UCSD-AML1 (cell line): ENCODE measurements at regions not wholly inside any gene's neighbourhood (a gene's known extent, or its start where the extent isn't known, plus 50 kb on each side); places are given as distances from the start of the nearest gene placed in this dataset.

ENCODE experiments used
- DNase-seq: peaks from one replicate; lab custom pipeline; 2025; ENCODE audit not compliant: unreplicated experiment; lab: John Stamatoyannopoulos, UW

DNA sequence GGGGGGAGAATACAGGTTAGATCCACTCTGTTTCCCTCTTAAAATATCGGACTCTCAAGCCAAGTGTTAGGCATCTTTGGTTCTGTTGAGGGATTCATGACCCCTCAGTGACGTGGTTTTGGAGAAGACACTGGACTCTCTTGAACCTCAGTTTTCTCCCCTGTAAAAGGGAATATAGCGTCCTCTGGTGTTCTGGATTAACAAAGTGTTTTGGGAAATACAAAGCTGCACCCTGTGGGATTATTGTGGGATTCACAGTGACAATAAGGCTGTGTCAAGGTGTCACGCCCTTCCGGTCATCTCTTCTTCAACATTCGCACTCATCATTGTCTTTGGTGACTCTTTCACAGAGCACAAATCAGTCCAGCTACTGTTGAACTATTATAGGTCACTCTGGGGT lies 139.0 kb downstream of the IRX1 start:
- no peak for DNase-seq

DNA sequence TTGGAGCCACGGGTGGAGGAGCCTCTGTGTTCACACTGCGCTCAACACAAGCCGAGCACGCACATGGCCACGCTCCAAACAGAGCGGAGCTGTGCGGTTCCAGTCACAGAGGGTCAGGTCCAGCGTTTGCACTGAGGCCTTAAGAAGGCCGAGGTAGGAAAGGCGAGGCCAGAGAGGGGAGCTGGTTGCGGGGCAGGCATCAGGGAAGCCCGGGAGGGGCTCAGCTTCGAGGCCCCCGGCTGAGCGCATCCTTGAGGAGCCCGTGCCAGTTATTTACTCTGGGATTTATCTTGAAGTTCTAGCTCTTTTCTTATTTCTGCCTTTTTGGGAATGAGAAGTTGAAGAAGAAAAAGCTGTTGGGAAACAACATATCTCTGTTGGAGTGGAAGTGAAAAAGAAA lies 140.8 kb downstream of the IRX1 start:
- DNase-seq = no peak

DNA sequence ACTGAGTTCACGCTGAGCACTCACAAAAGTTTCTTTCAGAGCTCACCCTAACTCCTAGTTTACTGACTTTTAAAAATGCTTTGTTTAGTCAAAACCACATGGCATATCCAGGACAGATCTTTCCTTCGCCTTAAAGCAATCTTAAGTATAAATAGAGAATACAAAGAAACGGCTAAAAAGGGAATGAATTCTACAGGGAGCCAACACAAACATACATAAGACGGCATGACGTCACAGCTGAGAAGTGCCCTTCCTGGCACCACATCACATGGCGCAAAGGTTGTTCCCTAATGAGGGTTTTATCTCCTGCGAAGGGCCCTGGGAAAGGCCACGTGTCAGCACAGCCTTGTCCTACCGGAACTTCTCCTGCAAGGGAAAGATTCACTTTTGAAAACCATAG lies 141.3 kb downstream of the IRX1 start:
- no peak for DNase-seq

DNA sequence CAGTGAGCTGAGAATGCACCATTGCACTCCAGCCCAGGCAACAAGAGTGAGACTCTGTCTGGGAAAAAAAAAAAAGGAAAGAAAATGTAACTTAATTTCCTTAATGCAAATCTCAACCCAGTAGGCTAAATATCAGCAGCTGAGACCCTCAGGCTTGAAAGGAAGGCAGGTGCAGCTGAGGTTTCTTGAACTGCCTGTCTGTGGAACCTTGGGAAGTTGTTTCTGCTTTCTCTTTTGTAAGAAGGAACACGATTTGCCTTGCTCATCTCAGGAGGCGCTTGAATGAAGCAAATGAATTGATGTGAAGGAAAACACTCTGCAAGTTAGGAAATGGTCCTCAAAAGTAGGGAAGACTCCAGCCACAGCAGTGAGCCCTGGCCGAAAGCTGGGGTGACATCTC lies 143.3 kb downstream of the IRX1 start:
- no peak for DNase-seq

DNA sequence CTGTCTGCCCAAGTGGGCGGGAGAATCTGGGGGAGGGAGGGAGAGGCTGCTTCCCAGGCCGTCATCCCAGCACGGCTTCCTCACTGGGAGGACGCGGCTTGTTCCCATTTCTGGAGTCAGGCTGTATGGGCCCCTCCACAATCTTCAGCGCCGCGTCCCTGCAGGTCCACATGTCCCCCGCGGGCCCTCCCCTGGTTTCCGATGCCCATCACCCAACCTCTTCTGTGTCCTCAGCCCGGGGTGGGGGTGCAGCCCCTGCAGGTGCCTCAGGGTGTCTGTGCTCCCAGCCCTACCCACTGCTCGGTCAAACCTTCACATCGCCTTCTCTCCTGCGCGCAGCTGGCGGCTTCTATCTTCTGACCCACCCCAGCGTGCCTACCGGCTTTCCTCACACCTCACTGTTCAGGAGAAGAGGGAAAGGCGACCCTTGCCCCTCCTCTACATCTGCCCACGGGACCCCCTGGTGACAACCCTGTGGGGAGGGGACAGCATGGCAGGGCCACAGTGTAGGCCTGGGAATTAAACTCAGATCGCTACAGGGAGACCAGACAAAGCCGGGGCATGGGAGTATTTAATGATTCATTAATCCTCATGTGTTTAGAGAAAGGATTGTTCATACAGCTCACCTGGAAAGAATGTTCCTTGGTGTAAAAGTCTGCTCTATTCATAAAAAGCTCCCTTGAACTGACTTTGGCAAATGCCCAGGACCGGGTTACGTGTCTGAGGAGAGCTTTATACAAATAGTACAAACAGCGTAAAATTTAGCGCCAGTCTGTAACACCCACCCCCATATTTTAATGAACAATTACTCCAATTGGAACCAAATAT lies 145.1 kb downstream of the IRX1 start:
- DNase-seq = no peak

DNA sequence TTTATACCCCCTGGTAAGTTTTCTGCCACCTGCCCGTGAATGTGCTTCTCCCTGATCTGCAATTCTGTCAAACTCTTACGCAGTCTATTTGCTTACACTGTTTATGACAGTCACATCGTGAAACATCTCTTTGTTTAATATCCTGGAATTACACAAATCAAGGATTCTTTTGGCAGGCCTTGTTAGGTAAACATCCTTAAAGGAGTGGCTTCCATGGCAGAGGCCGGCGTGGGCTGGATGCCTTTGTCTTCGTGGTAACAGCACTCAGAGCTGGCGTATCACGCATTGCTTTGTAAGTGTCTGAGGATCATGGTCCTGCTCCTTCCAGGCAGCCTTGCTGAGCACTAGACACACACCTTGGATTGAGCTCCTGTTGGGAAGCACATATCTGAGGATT lies 145.7 kb downstream of the IRX1 start:
- no peak for DNase-seq

DNA sequence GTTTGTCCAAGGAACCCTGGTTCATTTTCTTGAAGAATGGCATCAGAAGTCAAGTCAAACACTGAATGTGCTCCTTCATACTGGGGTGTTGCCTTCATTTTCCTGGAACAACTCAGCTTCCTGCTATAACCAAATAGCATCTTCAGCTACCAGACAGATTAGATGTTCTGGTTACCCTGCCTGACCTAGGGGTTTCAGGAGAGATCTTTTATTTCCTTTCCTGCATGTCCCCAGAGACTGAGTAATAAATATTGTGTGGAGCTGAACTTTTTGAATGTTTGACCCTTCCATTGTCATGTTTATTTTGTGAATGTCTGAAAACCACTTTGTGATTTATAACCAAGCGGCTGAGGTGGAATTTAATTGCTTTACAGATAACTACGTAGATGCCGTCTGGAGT lies 147.1 kb downstream of the IRX1 start:
- DNase-seq = no peak

DNA sequence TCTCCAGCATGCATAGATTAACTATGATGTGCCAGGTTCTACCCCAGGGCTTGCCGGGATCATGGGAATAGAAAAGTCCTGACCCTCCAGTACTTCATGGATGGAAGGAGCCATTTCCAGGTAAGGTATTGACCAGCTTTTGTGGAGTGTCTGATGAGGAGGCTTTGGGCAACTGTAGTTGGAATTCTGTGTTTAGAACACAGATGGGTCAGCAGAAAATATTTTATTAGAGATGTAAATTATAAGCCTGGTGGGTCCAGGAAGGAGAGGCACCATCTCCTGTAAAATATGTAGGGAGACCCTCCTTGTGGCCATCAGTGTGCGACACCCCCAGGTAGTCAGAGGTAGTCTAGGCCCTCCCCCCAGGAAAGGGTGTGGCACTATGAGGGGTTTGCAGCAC lies 156.2 kb downstream of the IRX1 start:
- DNase-seq = no peak

DNA sequence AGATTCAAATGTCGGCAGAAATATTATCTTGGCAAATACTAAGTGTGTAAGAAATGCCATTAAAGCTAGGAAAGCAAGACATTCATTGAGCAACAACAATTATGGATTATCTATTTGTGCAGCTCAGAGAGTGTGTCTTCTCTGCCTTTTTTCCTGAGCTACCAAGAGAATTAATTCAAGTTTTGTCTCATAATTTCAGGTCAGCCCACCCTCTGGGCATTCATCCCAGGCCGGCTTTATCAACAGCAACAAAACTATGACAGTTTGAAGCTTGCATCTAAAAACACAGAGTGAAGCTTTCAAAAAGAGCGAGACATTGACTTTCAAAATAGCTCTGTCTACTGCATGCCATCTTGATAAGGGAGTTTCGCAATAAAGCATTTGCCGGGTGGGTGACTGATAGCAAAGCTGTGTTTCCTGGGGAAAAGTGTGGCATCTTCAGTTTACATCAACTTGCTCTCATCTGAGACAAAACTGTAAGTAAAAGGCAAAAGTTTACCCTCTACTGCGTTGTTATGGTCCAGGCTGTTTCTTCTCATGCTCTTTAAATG lies 182.4 kb downstream of the IRX1 start:
- no peak for DNase-seq

DNA sequence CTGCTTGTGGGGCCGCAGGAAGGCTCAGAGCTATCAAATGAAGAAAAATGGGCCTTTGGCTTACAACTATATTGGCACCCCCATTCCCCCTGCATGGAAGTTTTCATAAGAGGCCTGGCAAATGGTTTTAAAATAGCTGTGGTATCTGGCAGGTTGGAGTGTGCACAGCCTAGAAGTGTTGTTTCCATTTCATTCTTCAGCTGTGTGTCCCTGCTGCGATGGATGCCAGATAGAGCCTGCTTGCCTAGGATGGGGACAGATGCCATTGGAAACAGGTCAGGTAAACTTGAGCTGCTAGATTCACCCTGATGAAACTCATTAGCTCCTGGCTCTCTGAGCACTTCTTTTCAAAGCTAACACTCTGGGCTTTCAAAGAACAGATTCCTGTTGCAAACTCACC lies 183.3 kb downstream of the IRX1 start:
- no peak for DNase-seq

DNA sequence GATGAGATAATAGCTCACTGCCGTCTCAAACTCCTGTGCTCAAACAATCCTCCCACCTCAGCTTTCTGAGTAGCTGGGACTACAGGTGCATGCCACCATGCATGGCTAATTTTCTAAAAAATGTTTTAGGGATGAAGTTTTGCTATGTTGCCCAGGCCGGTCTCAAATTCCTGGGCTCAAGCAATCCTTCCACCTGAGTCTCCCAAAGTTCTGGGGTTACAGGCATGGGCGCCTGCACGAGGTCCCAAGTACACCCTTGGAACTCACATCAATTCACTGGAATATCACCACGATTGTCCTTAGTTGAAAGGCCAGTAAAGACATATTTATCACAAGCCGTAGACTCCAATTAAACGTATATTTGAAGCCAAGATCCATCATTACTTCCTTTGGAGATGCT lies 184.6 kb downstream of the IRX1 start:
- no peak for DNase-seq

DNA sequence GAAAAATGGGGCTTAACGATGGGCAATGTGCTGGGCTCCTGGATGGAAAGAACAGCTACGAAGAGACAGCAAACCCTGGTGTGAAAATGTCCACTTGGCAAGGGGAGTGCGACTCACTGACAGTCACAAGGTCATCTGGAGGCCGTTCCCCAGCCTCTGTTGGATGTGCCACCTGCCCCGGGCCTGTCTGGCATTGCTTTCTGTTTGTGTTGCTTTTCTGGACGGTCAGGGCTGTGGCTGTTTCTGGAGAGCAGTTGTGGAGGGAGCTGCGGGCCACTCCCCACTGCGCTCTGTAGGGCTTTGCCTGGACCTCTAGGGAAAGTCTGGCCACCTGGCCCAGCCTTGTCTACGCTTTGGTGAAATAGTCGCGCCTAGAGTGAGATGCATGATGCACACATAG lies 185.3 kb downstream of the IRX1 start:
- no peak for DNase-seq

DNA sequence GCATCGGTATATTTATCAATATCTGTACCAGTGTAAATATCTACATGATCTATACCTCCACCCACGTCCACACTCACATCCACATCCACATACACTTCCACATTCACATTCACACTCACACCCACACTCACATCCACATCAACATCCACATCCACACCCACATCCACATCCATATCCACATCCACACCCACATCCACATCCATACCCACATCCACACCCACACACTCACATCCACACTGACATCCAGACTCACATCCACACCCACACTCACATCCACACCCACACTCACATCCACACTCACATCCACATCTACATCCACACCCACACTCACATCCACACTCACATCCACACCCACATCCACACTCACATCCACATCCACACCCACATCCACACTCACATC lies 189.2 kb downstream of the IRX1 start:
- no peak for DNase-seq

DNA sequence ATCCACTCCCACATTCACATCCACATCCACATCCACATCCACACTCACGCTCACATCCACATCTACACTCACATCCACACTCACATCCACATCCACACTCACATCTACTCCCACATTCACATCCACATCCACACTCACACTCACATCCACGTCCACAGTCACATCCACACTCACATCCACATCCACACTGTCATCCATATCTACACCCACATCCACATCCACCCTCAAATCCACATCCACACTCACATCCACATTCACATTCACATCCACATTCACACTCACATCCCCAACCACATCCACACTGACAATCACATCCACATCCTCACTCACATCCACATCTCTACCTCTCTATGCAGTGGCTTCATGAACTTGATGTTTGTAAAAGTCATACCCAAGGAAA lies 190.5 kb downstream of the IRX1 start:
- no peak for DNase-seq

DNA sequence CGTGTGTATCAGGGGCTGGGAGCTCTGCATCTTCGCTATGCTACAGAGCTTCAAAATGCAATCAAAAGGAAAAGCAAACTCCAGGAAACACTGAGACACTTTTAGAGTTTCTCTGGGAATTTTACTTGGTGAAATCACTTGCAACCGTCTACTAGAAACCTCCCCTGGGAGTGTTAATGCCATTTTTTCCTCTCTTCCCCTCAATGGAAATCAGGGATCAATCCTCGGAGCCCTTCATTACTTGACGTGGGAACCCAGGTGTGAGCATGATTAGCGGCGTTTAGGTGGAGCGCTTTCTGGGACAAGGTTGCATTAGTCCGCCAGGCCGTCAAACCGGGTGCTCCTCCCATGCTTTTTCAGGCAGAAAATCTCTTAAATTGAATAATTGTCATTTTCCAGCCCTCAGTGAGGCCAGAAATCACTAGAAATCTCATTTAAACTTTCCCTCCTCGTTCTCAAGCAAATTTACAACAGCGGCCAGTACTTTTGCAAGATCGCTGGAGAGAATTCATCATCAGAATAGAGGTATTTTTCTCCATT lies 191.3 kb downstream of the IRX1 start:
- DNase-seq = no peak

DNA sequence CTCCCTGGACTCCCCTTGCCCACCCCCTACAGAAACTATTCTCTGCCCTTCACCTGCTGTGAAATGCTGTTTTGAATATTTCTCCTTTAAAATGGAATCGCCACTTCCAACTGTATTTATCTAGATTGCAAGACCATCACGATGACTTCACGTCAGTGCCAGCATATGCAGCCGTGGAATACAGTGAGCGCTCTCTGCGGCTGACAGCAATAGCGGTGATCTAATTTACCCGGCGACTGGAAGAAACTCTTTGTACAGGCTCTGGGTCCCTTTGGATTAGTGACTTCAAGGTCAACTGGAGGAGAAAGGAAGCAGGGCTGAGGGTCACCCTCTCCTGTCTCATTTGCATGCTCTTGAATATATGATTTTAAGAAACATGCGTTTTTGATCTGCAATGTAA lies 192.0 kb downstream of the IRX1 start:
- DNase-seq = no peak

DNA sequence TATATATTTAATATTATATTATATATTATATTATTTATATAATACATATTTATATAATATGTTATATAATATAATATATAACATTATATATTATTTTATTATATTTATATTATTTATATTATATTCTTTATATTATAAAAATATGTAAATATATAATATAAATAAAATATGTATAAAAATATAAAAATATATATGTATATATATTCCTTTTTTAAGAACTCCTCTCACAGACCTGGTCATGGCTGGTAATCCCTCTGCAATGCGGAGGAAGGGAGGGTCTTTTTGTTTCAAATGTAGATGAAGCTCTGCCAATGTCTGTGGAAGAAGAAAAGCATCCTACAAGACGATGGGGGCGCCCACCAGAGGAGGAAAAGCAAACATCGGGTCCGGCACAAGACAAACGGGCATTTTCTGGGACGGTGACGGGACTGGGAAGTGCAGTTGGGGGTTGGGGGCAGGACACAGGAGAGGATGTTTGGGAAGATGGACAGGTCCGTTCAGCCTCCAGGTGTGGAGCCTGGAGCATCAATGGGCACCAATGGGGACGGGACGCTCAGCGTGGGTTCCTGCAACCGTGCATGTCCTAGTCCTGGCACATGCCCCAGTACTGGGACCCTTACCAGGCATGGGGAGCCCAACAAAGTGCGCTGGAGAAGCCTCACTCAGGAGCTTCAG lies 194.0 kb downstream of the IRX1 start:
- DNase-seq = no peak

DNA sequence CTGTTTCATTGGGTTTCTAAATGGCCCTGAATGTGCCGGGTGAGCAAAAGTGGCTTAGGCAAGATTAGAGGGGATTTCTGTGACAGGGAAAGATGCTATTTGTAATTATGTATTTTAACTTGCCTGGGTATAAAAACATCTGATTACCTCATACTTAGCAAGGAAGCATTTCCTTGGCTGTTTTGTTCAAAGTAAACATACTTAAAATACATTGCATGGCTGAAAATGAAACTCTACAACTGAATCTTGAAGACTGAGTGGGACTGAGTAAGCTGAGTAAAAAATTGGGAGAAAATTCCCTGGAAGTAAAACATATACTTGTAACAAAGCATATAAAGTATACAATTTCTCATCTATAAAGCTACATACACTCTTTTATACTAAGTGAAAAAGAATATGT lies 197.5 kb downstream of the IRX1 start:
- no peak for DNase-seq

DNA sequence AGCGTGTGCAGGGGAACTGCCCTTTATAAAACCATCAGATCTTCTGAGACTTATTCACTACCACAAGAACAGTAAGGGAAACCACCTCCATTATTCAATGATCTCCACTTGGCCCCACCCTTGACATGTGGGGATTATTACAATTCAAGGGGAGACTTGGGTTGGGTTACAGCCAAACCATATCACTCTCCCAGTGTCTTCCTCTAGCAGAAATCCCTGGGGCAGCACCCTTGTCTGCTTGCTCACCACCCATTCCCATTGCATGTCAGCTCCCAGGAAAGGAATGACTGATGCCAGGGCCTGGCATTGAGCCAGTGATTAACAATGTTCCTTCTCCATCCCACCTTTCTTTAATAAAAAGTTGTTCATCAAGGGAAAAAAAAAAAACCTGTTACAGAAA lies 199.0 kb downstream of the IRX1 start:
- no peak for DNase-seq

DNA sequence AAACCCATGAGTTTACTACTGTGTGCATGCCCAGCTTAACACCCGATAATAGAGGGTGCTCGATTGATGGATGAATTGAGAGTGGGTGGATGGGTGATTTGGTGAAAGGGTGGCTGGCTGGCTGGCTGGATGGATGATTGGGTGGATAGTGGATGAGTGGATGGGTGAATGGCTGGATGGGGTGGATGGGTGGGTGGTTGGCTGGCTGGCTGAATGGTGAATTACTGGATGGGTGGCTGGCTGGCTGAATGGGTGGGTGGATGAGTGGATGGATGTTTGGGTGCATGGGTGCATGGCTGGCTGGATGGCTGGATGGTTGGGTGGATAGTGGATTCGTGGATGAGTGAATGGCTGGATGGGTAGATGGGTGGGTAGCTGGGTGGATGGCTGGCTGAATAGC lies 201.1 kb downstream of the IRX1 start:
- no peak for DNase-seq

DNA sequence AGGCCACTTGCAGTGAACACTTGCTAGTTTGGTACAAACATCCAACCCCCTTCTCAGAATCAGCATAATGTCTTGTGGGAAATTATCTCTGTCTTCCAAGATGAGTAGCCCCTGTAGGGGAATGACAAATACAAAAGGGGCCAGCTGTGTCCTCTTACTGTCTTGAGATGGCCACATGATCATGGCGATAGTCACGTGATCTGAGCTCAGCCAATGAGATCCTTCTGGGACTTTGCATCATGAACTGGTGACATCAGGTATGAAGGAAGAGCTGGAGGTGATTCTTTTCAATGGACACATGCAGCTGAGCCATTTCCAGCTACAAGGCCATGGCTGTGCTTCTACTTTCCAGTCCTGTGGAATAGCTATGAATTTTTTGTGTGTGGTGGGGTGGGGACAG lies 206.3 kb downstream of the IRX1 start:
- no peak for DNase-seq

DNA sequence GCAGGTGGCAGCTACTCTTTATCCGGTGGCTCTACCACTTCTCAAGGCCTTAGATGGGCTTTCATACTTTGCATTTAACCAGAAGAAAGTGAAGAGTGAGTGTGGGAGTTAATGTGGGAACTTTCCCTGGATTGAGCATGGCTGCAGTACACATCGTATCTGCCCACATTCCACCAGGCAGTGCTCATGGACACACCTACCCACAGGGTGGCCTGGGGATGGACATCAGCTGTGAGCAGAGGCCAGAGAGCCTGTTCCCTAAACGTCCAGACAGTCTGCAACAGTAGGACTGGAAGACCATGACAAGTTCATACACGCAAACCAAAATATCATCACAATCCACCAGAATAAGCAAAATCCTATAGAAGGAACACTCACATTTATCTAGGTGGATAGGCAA lies 213.8 kb downstream of the IRX1 start:
- DNase-seq = no peak
